Endodermal cell (in vitro differentiated cells): ENCODE measurements at regions not wholly inside any gene's neighbourhood (a gene's known extent, or its start where the extent isn't known, plus 50 kb on each side); places are given as distances from the start of the nearest gene placed in this dataset.

Source experiments
- DNase-seq: peaks from one replicate; pipeline ENCODE4 v3.0.0-alpha.2; 2017
- H3K27ac ChIP-seq: 2 replicates; pipeline ENCODE4 v1.5.1; 2013; ENCODE audit warnings: mild to moderate bottlenecking, low read depth, low read length, moderate library complexity
- H3K27me3 ChIP-seq: 2 replicates; pipeline ENCODE4 v1.6.1; 2013; ENCODE audit warnings: mild to moderate bottlenecking, low read length, moderate library complexity; ENCODE audit not compliant: insufficient read depth, control insufficient read depth, poor library complexity, severe bottlenecking
- H3K36me3 ChIP-seq: 2 replicates; pipeline ENCODE4 v1.7.0; 2013; ENCODE audit warnings: mild to moderate bottlenecking, low read length, moderate library complexity; ENCODE audit not compliant: control insufficient read depth, insufficient read depth
- H3K4me1 ChIP-seq: one replicate; pipeline ENCODE4 v1.7.0; 2013; ENCODE audit warnings: low read length; ENCODE audit not compliant: control insufficient read depth, insufficient read depth
- H3K4me3 ChIP-seq: 2 replicates; pipeline ENCODE4 v1.5.1; 2013; ENCODE audit warnings: mild to moderate bottlenecking, low read length, moderate library complexity
- H3K9ac ChIP-seq: 2 replicates; pipeline ENCODE4 v1.6.1; 2013; ENCODE audit warnings: mild to moderate bottlenecking, low read length, moderate library complexity; ENCODE audit not compliant: poor library complexity, severe bottlenecking; ENCODE audit errors: extremely low read depth
- H3K9me3 ChIP-seq: 2 replicates; pipeline ENCODE4 v1.6.1; 2013; ENCODE audit warnings: mild to moderate bottlenecking, low read length, moderate library complexity; ENCODE audit not compliant: control insufficient read depth
- H3K27ac Mint-ChIP-seq: 2 replicates; pipeline ENCODE4 v1.8.0; 2020; ENCODE audit warnings: mixed read lengths
- H3K27me3 Mint-ChIP-seq: 2 replicates; pipeline ENCODE4 v1.8.0; 2021; ENCODE audit warnings: mild to moderate bottlenecking, mixed read lengths; ENCODE audit not compliant: insufficient read depth
- H3K36me3 Mint-ChIP-seq: 2 replicates; pipeline ENCODE4 v1.8.0; 2020; ENCODE audit warnings: low read depth, mixed read lengths
- H3K4me1 Mint-ChIP-seq: 2 replicates; pipeline ENCODE4 v1.8.0; 2020; ENCODE audit warnings: mixed read lengths
- H3K4me3 Mint-ChIP-seq: 2 replicates; pipeline ENCODE4 v1.8.0; 2020; ENCODE audit warnings: mild to moderate bottlenecking, moderate library complexity, mixed read lengths
- H3K9me3 Mint-ChIP-seq: 2 replicates; pipeline ENCODE4 v1.8.0; 2020; ENCODE audit warnings: mild to moderate bottlenecking, mixed read lengths
- WGBS, 2 experiments: methylation state at CpG; one replicate each; pipeline versions ENCODE4 v1.1.5 to v1.1.7; 2013; ENCODE audit warnings: missing lambda C conversion rate in 2 of 2, mixed read lengths in 1 of 2; ENCODE audit not compliant: insufficient coverage in 1 of 2, insufficient read length in 1 of 2; 5-methylcytosine and 5-hydroxymethylcytosine counted together
- TF ChIP-seq, protein P1 (sequence below): fragments of 200-600 bp; sonication (generic); conservative IDR thresholded peaks from 2 replicates; pipeline ENCODE4 v1.5.0; 2021; ENCODE audit warnings: antibody characterized with exemption, mild to moderate bottlenecking

DNA sequence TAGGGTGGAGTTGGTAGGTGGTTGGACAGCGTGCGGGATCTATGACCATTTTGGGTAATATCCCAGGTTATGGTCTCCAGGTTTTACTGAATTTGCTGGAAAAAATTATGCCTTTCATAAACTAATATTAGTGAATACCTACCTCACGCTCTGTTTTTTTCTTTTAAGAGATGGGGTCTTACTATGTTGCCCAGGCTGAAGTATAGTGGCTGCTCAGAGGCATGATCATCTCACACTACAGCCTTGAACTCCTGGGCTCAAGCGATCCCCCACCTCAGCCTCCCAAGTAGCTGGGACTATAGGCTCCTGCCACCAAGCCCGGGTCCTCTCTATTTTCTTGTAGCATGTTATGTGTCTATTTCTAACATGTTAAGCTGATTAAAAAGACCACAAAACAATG, 100.2 kb downstream of the RHOU start:
- peaks cover 14% of the 10 kb centered on the region for H3K4me1 ChIP-seq
- H3K4me1 Mint-ChIP-seq = peaks cover 32% of the 10 kb centered on the region
- TF ChIP-seq, protein P1, sequence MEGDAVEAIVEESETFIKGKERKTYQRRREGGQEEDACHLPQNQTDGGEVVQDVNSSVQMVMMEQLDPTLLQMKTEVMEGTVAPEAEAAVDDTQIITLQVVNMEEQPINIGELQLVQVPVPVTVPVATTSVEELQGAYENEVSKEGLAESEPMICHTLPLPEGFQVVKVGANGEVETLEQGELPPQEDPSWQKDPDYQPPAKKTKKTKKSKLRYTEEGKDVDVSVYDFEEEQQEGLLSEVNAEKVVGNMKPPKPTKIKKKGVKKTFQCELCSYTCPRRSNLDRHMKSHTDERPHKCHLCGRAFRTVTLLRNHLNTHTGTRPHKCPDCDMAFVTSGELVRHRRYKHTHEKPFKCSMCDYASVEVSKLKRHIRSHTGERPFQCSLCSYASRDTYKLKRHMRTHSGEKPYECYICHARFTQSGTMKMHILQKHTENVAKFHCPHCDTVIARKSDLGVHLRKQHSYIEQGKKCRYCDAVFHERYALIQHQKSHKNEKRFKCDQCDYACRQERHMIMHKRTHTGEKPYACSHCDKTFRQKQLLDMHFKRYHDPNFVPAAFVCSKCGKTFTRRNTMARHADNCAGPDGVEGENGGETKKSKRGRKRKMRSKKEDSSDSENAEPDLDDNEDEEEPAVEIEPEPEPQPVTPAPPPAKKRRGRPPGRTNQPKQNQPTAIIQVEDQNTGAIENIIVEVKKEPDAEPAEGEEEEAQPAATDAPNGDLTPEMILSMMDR = no peak

DNA sequence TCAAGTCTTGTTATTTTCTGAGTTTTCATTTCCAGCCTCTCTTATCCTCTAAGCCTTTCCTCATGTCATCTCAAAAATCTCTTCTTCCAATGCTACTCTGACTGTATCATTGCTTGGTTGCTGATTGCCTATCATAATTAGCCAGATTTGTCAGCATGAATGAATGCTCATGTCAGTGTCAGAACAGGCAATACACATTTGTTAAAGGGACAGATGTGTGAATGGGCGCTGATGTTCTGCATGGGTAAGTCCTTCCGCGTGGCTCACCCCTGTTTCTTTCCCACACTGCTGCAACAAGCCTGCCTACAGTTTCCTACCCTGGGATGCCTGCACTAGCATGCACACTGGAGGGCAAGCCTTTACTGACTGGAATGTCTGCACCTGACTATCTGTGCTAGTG, 100.6 kb downstream of the RHOU start:
- peaks cover 32% of the 10 kb centered on the region for H3K4me1 Mint-ChIP-seq
- 95 to 100% methylated on average over 3 of the region's 3 CpGs for WGBS, 2 experiments

More for the DNA sequence above, 100.2 kb downstream of the RHOU start:
- Histone ChIP-seq H3K36me3 (no peaks in the 10 kb centered on the region), H3K27ac (no peak overlapping the region), H3K9me3 (no peaks in the 10 kb centered on the region), H3K4me3 (no peak overlapping the region), H3K27me3 (no peaks in the 10 kb centered on the region), H3K9ac (no peak overlapping the region)
- H3K27me3 Mint-ChIP-seq = peaks cover 12% of the 10 kb centered on the region
- no peak overlapping the region for H3K27ac Mint-ChIP-seq
- no peak overlapping the region for H3K4me3 Mint-ChIP-seq
- no peaks in the 10 kb centered on the region for H3K36me3 Mint-ChIP-seq
- DNase-seq = no peak
- WGBS, 2 experiments = 91% methylated on average over 5 of the region's 5 CpGs; no CpG with 5 or more reads in 1 of the 2 experiments
- no peaks in the 10 kb centered on the region for H3K9me3 Mint-ChIP-seq

DNA sequence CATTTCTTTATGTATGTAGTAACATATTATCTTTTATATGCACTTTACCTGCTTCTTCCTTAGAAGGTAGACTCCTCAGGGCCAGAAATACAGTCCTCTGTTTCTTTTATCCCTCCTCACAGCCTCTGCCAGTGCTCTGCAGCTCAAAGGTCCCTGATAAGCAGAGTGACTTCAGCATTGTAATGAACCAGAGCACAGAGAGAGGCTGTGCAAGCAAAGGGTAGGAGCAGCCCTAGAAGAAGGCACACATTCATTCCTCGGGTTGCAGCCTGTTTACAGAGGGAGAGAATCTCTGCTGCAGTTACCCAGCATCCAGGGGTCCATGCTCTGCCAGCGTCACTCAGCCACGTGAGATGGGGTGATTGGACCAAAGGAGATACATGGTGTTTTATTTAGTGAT, 101.1 kb downstream of the RHOU start:
- H3K36me3 ChIP-seq = no peaks in the 10 kb centered on the region
- H3K27me3 Mint-ChIP-seq = peaks cover 12% of the 10 kb centered on the region

More for the DNA sequence above, 100.6 kb downstream of the RHOU start:
- H3K27ac ChIP-seq = no peak overlapping the region
- no peaks in the 10 kb centered on the region for H3K27me3 ChIP-seq
- H3K27me3 Mint-ChIP-seq = peaks cover 12% of the 10 kb centered on the region
- no peaks in the 10 kb centered on the region for H3K9me3 ChIP-seq
- no peak for DNase-seq
- H3K4me3 Mint-ChIP-seq = no peak overlapping the region
- TF ChIP-seq, protein P1 = no peak
- no peak overlapping the region for H3K4me3 ChIP-seq
- no peaks in the 10 kb centered on the region for H3K9me3 Mint-ChIP-seq
- peaks cover 14% of the 10 kb centered on the region for H3K4me1 ChIP-seq
- no peaks in the 10 kb centered on the region for H3K36me3 Mint-ChIP-seq
- H3K27ac Mint-ChIP-seq = peak overlapping the region; percentile 13
- no peaks in the 10 kb centered on the region for H3K36me3 ChIP-seq
- H3K9ac ChIP-seq = no peak overlapping the region

More for the DNA sequence above, 101.1 kb downstream of the RHOU start:
- H3K4me1 ChIP-seq = peaks cover 14% of the 10 kb centered on the region
- Mint-ChIP-seq H3K27ac (peak overlapping the region; percentile 19), H3K36me3 (no peaks in the 10 kb centered on the region), H3K4me3 (no peak overlapping the region), H3K9me3 (no peaks in the 10 kb centered on the region), H3K4me1 (peaks cover 32% of the 10 kb centered on the region)
- no peak overlapping the region for H3K4me3 ChIP-seq
- H3K9ac ChIP-seq = no peak overlapping the region
- WGBS, 2 experiments = 78 to 86% methylated on average over 2 to 3 of the region's 3 CpGs
- H3K27ac ChIP-seq = no peak overlapping the region
- DNase-seq = no peak
- no peaks in the 10 kb centered on the region for H3K27me3 ChIP-seq
- TF ChIP-seq, protein P1 = no peak
- no peaks in the 10 kb centered on the region for H3K9me3 ChIP-seq
